HL-60 (cell line): ENCODE measurements at regions not wholly inside any gene's neighbourhood (a gene's known extent, or its start where the extent isn't known, plus 50 kb on each side); places are given as distances from the start of the nearest gene placed in this dataset.

Experiments
- DNase-seq, 2 experiments: peaks; one replicate each; pipeline ENCODE4 v3.0.0-alpha.2; 2010 to 2020; ENCODE audit warnings: low read depth in 1 of 2, low spot score in 1 of 2
- H3K27ac ChIP-seq: fragments of 250-450 bp; sonication (Bioruptor Pico); replicated peaks from 2 replicates; pipeline ENCODE4 v1.5.1; 2020; ENCODE audit warnings: mild to moderate bottlenecking, moderate library complexity
- H3K27me3 ChIP-seq: fragments of 250-450 bp; sonication (Bioruptor Pico); 2 replicates; pipeline ENCODE4 v1.5.1; 2021; ENCODE audit warnings: mild to moderate bottlenecking, moderate library complexity; ENCODE audit not compliant: insufficient read depth, poor library complexity, severe bottlenecking
- H3K4me3 ChIP-seq: replicated peaks from 2 replicates; pipeline ENCODE4 v1.5.1; 2011; ENCODE audit warnings: mild to moderate bottlenecking, control low read depth, low read length; ENCODE audit not compliant: insufficient read depth
- CTCF ChIP-seq: IDR thresholded peaks from one replicate; pipeline ENCODE4 v1.5.1; 2011; ENCODE audit warnings: low read length, control low read depth, inconsistent platforms; ENCODE audit not compliant: insufficient read depth
- GABPA ChIP-seq: IDR thresholded peaks from 2 replicates; pipeline ENCODE4 v1.6.1; 2012; ENCODE audit warnings: low read depth
- POLR2AphosphoS5 ChIP-seq: IDR thresholded peaks from 2 replicates; pipeline ENCODE4 v1.6.1; 2012; ENCODE audit warnings: low read depth
- REST ChIP-seq: IDR thresholded peaks from 2 replicates; pipeline ENCODE4 v1.6.1; 2012; ENCODE audit warnings: low read depth; ENCODE audit not compliant: insufficient replicate concordance
- SPI1 ChIP-seq: IDR thresholded peaks from 2 replicates; pipeline ENCODE4 v1.6.1; 2012; ENCODE audit warnings: low read depth, mild to moderate bottlenecking, borderline replicate concordance

- Histone ChIP-seq H3K27me3 (no peaks in the 10 kb centered on the region), H3K27ac (no peak overlapping the region), H3K4me3 (no peak overlapping the region)
- no peak for DNase-seq
- no peak for TF ChIP-seq POLR2AphosphoS5
- no peak for TF ChIP-seq SPI1
- TF ChIP-seq REST = no peak
- no peak for TF ChIP-seq GABPA
- no peak for TF ChIP-seq CTCF
Observed at GRCh38 chr6:23618366-23618765, 507.6 kb upstream of the NRSN1 start.

DNA sequence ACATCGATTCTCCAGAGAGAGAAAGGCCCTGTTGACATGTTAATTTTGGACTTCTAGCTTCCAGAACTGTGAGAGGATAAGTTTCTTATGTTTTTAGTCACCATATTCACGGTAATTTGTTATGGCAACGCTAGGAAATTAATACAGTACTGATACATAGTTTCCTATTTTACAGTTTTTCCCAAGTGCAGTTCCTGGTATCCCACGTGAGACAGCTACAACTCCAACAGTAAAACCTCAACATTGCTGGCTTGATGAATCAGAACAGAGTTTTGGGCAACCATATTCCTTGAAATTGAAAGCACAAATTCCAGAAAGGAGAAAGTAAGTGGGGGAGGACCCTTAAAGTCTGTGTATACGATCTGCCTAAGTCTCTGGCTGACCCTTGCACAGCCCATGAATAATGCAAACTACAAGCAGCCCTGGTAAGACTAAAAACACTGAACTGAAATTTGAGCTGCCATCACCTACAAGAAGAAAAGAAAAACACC is 505.1 kb upstream of the NRSN1 start:
- Histone ChIP-seq H3K27ac (no peak overlapping the region), H3K4me3 (no peak overlapping the region), H3K27me3 (no peaks in the 10 kb centered on the region)
- DNase-seq = no peak
- no peak for TF ChIP-seq GABPA
- TF ChIP-seq CTCF = no peak

DNA sequence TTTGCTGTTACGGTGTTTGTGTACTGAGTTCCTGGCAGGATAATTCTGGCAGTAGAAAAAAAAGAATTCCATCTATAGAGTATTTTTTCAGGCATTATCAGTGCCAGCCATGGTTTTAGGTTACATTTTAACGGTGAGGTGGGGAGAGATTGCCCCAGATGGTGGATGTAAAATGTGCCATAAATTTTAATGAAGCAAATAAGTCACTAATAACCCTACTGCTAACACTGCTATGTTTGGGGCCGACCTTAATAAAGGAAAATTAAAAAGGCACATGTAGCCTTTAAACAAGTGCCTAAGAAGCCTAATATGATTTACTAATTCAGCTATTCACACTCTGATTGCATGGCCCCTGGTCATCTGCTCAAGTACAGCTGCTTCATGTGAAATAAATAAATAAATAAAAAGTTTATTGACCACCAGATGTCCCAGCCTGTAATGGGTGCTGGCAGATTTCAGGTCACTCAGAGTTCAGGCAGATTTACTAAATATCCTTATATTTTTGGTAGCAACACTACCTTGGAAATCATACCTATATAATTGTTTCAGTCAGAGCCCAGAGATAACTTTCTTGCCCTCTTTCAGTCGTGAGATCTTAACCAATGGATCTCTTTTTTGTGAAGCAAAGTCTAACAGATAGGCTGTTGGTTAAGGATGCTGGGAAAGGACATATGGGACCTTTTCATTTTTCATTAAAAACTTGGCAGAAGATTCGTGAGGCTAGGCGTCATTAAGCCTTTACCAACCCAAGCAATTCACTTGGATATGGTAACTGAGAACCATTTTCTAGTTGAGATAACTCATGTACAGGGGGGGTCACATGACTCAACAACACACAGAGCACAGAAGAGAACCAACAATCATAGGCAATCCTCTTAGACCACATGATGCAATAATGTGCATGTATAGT is 495.0 kb upstream of the NRSN1 start:
- Histone ChIP-seq H3K27me3 (no peaks in the 10 kb centered on the region), H3K27ac (no peak overlapping the region), H3K4me3 (no peak overlapping the region)
- TF ChIP-seq GABPA = no peak
- no peak for DNase-seq

DNA sequence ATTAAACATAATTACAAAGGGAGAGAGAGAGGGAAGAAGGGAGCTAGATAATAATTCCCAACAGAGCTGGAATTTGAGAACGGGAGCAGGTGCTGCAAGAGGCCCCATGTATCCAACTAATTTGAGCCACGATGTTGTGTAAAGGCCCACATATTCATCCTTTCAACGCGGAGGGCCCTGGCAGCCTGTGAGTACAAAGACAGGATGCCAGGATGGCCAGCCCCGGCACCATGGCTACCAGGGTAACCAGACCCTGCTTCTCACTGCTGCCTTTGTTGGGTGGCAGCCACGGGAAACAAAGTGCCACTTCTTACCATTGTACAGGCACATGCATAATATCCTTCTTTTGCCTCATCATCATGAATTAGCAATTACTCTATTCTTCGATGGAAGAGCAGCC is 492.0 kb upstream of the NRSN1 start:
- TF ChIP-seq CTCF = no peak
- TF ChIP-seq POLR2AphosphoS5 = no peak
- no peak for TF ChIP-seq GABPA
- no peak for TF ChIP-seq REST
- no peak for TF ChIP-seq SPI1
- no peak overlapping the region for H3K4me3 ChIP-seq
- no peak for DNase-seq
- no peaks in the 10 kb centered on the region for H3K27me3 ChIP-seq
- H3K27ac ChIP-seq = no peak overlapping the region
